ENCODE measurements at regions not wholly inside any gene's neighbourhood (a gene's known extent, or its start where the extent isn't known, plus 50 kb on each side); places are given as distances from the start of the nearest gene placed in this dataset.

DNA sequence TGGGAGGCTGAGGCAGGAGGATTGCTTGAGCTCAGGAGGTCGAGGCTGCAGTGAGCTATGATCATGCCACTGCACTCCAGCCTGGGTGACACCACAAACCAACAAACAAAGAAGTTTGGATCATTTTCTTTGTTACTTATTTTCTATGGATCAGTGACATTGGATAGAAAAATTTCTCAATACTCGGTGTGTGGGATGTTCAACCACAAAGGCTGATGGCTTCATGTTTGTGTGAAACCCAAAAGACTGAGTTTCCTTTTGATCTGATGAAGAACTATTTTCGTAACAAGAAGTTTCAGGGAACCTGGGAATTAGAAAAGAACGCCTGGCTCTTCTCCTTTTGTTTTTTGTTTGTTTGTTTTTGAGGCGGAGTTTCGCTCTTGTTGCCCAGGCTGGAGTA lies 104.0 kb downstream of the HOXA1 start:
- Histone ChIP-seq H3K4me2 (ENCODE audit: insufficient read depth, low read length) (no peak overlapping the region), H3K4me1 (replicated peaks in 1 of 2; ENCODE audit: control insufficient read depth in 2 of 2, insufficient read depth in 2 of 2, low read length in 2 of 2) (no peaks in the 10 kb centered on the region), H3K9ac (ENCODE audit: insufficient read depth in 1 of 2, low read depth in 2 of 2, low read length in 2 of 2) (no peak overlapping the region), H3K9me3 (replicated peaks; ENCODE audit: control insufficient read depth, insufficient read depth, low read depth, low read length) (no peaks in the 10 kb centered on the region), H3K36me3 (ENCODE audit: control insufficient read depth, insufficient read depth, low read length) (no peaks in the 10 kb centered on the region), H3K27ac (ENCODE audit: extremely low read depth, low read depth, low read length) (no peak overlapping the region), H2AFZ (ENCODE audit: low read depth, low read length) (no peak overlapping the region), H3K9me1 (ENCODE audit: control insufficient read depth, insufficient read depth, low read length) (no peaks in the 10 kb centered on the region), H3K79me2 (ENCODE audit: control insufficient read depth, insufficient read depth, low read length) (no peaks in the 10 kb centered on the region), H3K27me3 (ENCODE audit: control insufficient read depth in 2 of 2, insufficient read depth in 2 of 2, low read length in 2 of 2) (no peaks in the 10 kb centered on the region; a peak in 1 of 5 replicates), H3K4me3 (no peak overlapping the region), H4K20me1 (replicated peaks; ENCODE audit: control insufficient read depth, insufficient read depth, low read length) (no peaks in the 10 kb centered on the region)
- FAIRE-seq (no peak), ATAC-seq (no peak), DNase-seq (ENCODE audit: extremely low read depth in 1 of 4, low spot score in 3 of 4) (no peak)
- no TSS peak for BruUV-seq (replicated peaks)
- intact Hi-C loops (cut with micrococcal nuclease) (no loop called here), in situ Hi-C loops (cut with MboI) (no loop called here)
- POLR2A ChIA-PET = no interaction called here
- no peak for TF ChIP-seq ETV5 (CRISPR knock-in tag; IDR thresholded peaks at IDR 0.05; ENCODE audit: low read depth)
- TF ChIP-seq CCNT2 (IDR thresholded peaks at IDR 0.05; ENCODE audit: borderline replicate concordance, extremely low read depth, insufficient read length, low read depth, low read length) = no peak
- TF ChIP-seq MTF1 (CRISPR knock-in tag; IDR thresholded peaks at IDR 0.05; ENCODE audit: borderline replicate concordance) = no peak
- TF ChIP-seq FOSL1 (tag; conservative IDR thresholded peaks at IDR 0.05) = no peak
- no peak for TF ChIP-seq ELF1 (tag; IDR thresholded peaks at IDR 0.05)
- no peak for TF ChIP-seq XRCC5 (IDR thresholded peaks at IDR 0.05; ENCODE audit: low read depth, low read length)
- no peak for TF ChIP-seq HSF4 (CRISPR knock-in tag; IDR thresholded peaks at IDR 0.05; ENCODE audit: borderline replicate concordance)
- no peak for TF ChIP-seq RFX1 (IDR thresholded peaks at IDR 0.05)
- no peak for TF ChIP-seq RBM17 (IDR thresholded peaks at IDR 0.05; ENCODE audit: borderline replicate concordance, low read depth, low read length)
- no peak for TF ChIP-seq SRSF7 (optimal IDR thresholded peaks at IDR 0.05; ENCODE audit: low read depth, low read length)
- no peak for TF ChIP-seq GTF2F1 (IDR thresholded peaks at IDR 0.05; ENCODE audit: low read depth, low read length)
- TF ChIP-seq ZNF175 (CRISPR knock-in tag; IDR thresholded peaks at IDR 0.05; ENCODE audit: low read depth) = no peak
- TF ChIP-seq, protein P1, sequence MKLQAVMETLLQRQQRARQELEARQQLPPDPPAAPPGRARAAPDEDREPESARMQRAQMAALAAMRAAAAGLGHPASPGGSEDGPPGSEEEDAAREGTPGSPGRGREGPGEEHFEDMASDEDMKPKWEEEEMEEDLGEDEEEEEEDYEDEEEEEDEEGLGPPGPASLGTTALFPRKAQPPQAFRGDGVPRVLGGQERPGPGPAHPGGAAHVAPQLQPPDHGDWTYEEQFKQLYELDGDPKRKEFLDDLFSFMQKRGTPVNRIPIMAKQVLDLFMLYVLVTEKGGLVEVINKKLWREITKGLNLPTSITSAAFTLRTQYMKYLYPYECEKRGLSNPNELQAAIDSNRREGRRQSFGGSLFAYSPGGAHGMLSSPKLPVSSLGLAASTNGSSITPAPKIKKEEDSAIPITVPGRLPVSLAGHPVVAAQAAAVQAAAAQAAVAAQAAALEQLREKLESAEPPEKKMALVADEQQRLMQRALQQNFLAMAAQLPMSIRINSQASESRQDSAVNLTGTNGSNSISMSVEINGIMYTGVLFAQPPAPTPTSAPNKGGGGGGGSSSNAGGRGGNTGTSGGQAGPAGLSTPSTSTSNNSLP (IDR thresholded peaks at IDR 0.05; ENCODE audit: borderline replicate concordance, low read depth, low read length) = no peak
- TF ChIP-seq, protein P2, sequence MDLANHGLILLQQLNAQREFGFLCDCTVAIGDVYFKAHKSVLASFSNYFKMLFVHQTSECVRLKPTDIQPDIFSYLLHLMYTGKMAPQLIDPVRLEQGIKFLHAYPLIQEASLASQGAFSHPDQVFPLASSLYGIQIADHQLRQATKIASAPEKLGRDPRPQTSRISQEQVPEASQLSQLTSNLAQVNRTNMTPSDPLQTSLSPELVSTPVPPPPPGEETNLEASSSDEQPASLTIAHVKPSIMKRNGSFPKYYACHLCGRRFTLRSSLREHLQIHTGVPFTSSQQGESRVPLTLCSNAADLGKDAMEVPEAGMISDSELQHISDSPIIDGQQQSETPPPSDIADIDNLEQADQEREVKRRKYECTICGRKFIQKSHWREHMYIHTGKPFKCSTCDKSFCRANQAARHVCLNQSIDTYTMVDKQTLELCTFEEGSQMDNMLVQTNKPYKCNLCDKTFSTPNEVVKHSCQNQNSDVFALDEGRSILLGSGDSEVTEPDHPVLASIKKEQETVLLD (IDR thresholded peaks at IDR 0.05) = no peak
- TF ChIP-seq, protein P3, sequence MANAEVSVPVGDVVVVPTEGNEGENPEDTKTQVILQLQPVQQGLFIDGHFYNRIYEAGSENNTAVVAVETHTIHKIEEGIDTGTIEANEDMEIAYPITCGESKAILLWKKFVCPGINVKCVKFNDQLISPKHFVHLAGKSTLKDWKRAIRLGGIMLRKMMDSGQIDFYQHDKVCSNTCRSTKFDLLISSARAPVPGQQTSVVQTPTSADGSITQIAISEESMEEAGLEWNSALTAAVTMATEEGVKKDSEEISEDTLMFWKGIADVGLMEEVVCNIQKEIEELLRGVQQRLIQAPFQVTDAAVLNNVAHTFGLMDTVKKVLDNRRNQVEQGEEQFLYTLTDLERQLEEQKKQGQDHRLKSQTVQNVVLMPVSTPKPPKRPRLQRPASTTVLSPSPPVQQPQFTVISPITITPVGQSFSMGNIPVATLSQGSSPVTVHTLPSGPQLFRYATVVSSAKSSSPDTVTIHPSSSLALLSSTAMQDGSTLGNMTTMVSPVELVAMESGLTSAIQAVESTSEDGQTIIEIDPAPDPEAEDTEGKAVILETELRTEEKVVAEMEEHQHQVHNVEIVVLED (CRISPR knock-in tag; IDR thresholded peaks at IDR 0.05) = no peak
- no peak for TF ChIP-seq BRCA1 (IDR thresholded peaks at IDR 0.05)
- no peak for TF ChIP-seq BRCA1 (CRISPR knock-in tag; IDR thresholded peaks at IDR 0.05)
- TF ChIP-seq SMAD3 (CRISPR knock-in tag; conservative IDR thresholded peaks at IDR 0.05) = no peak
- TF ChIP-seq JUN (IDR thresholded peaks at IDR 0.05; ENCODE audit: borderline replicate concordance, low read depth, low read length) = no peak
- TF ChIP-seq JUN (CRISPR knock-in tag; IDR thresholded peaks at IDR 0.05; ENCODE audit: borderline replicate concordance) = no peak
- WGBS (ENCODE audit: insufficient coverage, low coverage, missing lambda C conversion rate) = 2% methylated on average over 5 of the region's 6 CpGs
- CTCF ChIA-PET (ENCODE audit: low intra/inter-chr PET ratio) = no interaction called here

Measured in K562 (cell line).